ENCODE measurements at regions not wholly inside any gene's neighbourhood (a gene's known extent, or its start where the extent isn't known, plus 50 kb on each side); places are given as distances from the start of the nearest gene placed in this dataset.

DNA sequence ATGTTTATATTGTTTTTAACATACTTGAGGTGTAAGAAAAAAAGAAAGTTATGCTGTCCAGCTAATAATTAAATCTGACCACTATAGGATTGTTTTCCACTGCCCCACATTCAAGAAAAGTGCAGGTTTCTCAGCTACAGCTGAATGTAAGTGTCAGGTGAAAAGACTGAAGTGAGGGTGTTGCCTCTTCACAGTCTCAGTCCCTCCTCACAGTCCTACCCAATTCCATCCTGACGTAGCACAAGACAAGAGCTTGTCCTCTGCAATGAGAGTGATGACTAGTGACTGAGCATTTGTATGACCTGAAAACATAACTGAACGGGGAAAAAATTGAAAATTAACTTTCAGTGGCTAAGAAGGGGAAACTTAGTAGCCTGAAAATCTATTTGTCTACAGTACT is 1039.5 kb downstream of the ADGRL2 start:
- TF ChIP-seq POLR2AphosphoS5 (IDR thresholded peaks at IDR 0.05; ENCODE audit: low read length) (no peak), CTCF (IDR thresholded peaks at IDR 0.05 in 2 of 3, conservative IDR thresholded peaks at IDR 0.05 in 1 of 3; ENCODE audit: control insufficient read depth in 2 of 3, extremely low read depth in 1 of 3, insufficient read depth in 1 of 3, low read depth in 3 of 3, low read length in 3 of 3) (no peak), SRF (IDR thresholded peaks at IDR 0.05; ENCODE audit: low read depth in 2 of 2, low read length in 2 of 2) (no peak), EP300 (IDR thresholded peaks at IDR 0.05; ENCODE audit: borderline replicate concordance in 1 of 2, control insufficient read depth in 1 of 2, low read depth in 2 of 2, low read length in 2 of 2) (no peak), MXI1 (IDR thresholded peaks at IDR 0.05; ENCODE audit: low read depth, low read length) (no peak), RFX5 (IDR thresholded peaks at IDR 0.05; ENCODE audit: low read depth, low read length) (no peak), ZZZ3 (IDR thresholded peaks at IDR 0.05; ENCODE audit: control insufficient read depth, insufficient read length, low read depth) (no peak), ZBTB11 (CRISPR knock-in tag; IDR thresholded peaks at IDR 0.05) (no peak), EZH2 (IDR thresholded peaks at IDR 0.05; ENCODE audit: borderline replicate concordance, control insufficient read depth, low read depth, low read length) (no peak)
- TF ChIP-seq, protein P1, sequence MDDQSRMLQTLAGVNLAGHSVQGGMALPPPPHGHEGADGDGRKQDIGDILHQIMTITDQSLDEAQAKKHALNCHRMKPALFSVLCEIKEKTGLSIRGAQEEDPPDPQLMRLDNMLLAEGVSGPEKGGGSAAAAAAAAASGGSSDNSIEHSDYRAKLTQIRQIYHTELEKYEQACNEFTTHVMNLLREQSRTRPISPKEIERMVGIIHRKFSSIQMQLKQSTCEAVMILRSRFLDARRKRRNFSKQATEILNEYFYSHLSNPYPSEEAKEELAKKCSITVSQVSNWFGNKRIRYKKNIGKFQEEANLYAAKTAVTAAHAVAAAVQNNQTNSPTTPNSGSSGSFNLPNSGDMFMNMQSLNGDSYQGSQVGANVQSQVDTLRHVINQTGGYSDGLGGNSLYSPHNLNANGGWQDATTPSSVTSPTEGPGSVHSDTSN (IDR thresholded peaks at IDR 0.05; ENCODE audit: insufficient replicate concordance, low read depth, low read length): no peak
- TF ChIP-seq, protein P2, sequence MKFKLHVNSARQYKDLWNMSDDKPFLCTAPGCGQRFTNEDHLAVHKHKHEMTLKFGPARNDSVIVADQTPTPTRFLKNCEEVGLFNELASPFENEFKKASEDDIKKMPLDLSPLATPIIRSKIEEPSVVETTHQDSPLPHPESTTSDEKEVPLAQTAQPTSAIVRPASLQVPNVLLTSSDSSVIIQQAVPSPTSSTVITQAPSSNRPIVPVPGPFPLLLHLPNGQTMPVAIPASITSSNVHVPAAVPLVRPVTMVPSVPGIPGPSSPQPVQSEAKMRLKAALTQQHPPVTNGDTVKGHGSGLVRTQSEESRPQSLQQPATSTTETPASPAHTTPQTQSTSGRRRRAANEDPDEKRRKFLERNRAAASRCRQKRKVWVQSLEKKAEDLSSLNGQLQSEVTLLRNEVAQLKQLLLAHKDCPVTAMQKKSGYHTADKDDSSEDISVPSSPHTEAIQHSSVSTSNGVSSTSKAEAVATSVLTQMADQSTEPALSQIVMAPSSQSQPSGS (IDR thresholded peaks at IDR 0.05; ENCODE audit: low read length): no peak
